GM19468 (cell line): ENCODE measurements at regions not wholly inside any gene's neighbourhood (a gene's known extent, or its start where the extent isn't known, plus 50 kb on each side); places are given as distances from the start of the nearest gene placed in this dataset.

ENCODE experiments used
- ATAC-seq: cut with Tn5 transposase; IDR thresholded peaks from one replicate; pipeline ENCODE4 v1.9.1; 2021; ENCODE audit warnings: mild to moderate bottlenecking, moderate library complexity, moderate number of reproducible peaks; ENCODE audit not compliant: unreplicated experiment; ENCODE audit errors: extremely low read depth

GRCh38 chr1:4394366-4394765 lies 260.0 kb upstream of the AJAP1 start:
- no peak for ATAC-seq

- ATAC-seq, result no peak
These were observed 259.3 kb upstream of the AJAP1 start for GRCh38 chr1:4395158-4395557.

- no peak for ATAC-seq
These were observed 258.7 kb upstream of the AJAP1 start for GRCh38 chr1:4395676-4396075.

- no peak for ATAC-seq
These were observed 257.9 kb upstream of the AJAP1 start for GRCh38 chr1:4396551-4396950.

GRCh38 chr1:4397196-4397595 lies 257.2 kb upstream of the AJAP1 start:
- ATAC-seq, result no peak

GRCh38 chr1:4402032-4402431 lies 252.4 kb upstream of the AJAP1 start:
- no peak for ATAC-seq

GRCh38 chr1:4404854-4405590 lies 249.4 kb upstream of the AJAP1 start:
- no peak for ATAC-seq

GRCh38 chr1:4407851-4408250 lies 246.6 kb upstream of the AJAP1 start:
- no peak for ATAC-seq

- no peak for ATAC-seq
These were observed 246.0 kb upstream of the AJAP1 start for GRCh38 chr1:4408380-4408779.

- no peak for ATAC-seq
These were observed 242.5 kb upstream of the AJAP1 start for GRCh38 chr1:4411862-4412261.

- ATAC-seq, result no peak
These were observed 238.9 kb upstream of the AJAP1 start for GRCh38 chr1:4415476-4415875.

GRCh38 chr1:4416189-4416588 lies 238.2 kb upstream of the AJAP1 start:
- ATAC-seq, result no peak

GRCh38 chr1:4418021-4418420 lies 236.4 kb upstream of the AJAP1 start:
- ATAC-seq, result no peak

GRCh38 chr1:4421986-4422385 lies 232.4 kb upstream of the AJAP1 start:
- ATAC-seq, result no peak

- no peak for ATAC-seq
These were observed 231.7 kb upstream of the AJAP1 start for GRCh38 chr1:4422504-4423289.

- no peak for ATAC-seq
These were observed 230.2 kb upstream of the AJAP1 start for GRCh38 chr1:4424254-4424653.

- no peak for ATAC-seq
These were observed 229.6 kb upstream of the AJAP1 start for GRCh38 chr1:4424766-4425165.

GRCh38 chr1:4425892-4426291 lies 228.5 kb upstream of the AJAP1 start:
- ATAC-seq, result no peak

- no peak for ATAC-seq
These were observed 225.7 kb upstream of the AJAP1 start for GRCh38 chr1:4428711-4429110.

- no peak for ATAC-seq
These were observed 223.7 kb upstream of the AJAP1 start for GRCh38 chr1:4430406-4431365.

GRCh38 chr1:4431491-4431890 lies 222.9 kb upstream of the AJAP1 start:
- no peak for ATAC-seq
